Breast epithelium (tissue), 4 donors: ENCODE measurements at regions not wholly inside any gene's neighbourhood (a gene's known extent, or its start where the extent isn't known, plus 50 kb on each side); places are given as distances from the start of the nearest gene placed in this dataset.

ENCODE experiments used
- DNase-seq, 2 donors: peaks; one replicate each; pipeline ENCODE4 v3.0.0-alpha.2; 2019; ENCODE audit warnings: low spot score in 2 of 2
- H3K27ac ChIP-seq, 2 donors: fragments of 200-600 bp; sonication (generic) in 1 of 2; one replicate each; pipeline ENCODE4 v1.5.1; 2016 to 2019; ENCODE audit warnings: mild to moderate bottlenecking in 1 of 2
- H3K27me3 ChIP-seq, 2 donors: fragments of 200-600 bp; sonication (generic) in 1 of 2; one replicate each; pipeline versions ENCODE4 v1.5.1 to v1.6.0; 2017 to 2019; ENCODE audit warnings: control low read depth in 1 of 2, mild to moderate bottlenecking in 1 of 2
- H3K36me3 ChIP-seq: fragments of 200-600 bp; one replicate; pipeline ENCODE4 v1.5.1; 2019
- H3K4me1 ChIP-seq, 2 donors: fragments of 200-600 bp; sonication (generic); one replicate each; pipeline ENCODE4 v1.5.1; 2016 to 2019; ENCODE audit warnings: control low read depth in 1 of 2
- H3K4me3 ChIP-seq, 3 donors: fragments of 200-600 bp; sonication (generic); 1 replicate in 2 of 3; 2 replicates in 1 of 3; pipeline ENCODE4 v1.5.1; 2016 to 2019; ENCODE audit warnings: mild to moderate bottlenecking in 3 of 3, moderate library complexity in 2 of 3
- H3K9me3 ChIP-seq, 2 donors: fragments of 200-600 bp; sonication (generic) in 1 of 2; one replicate each; pipeline ENCODE4 v1.5.1; 2016 to 2019; ENCODE audit warnings: control low read depth in 1 of 2
- POLR2A ChIP-seq: fragments of 450-650 bp; IDR thresholded peaks from one replicate; pipeline ENCODE4 v1.6.1; 2016; ENCODE audit warnings: antibody characterized with exemption, mild to moderate bottlenecking, moderate library complexity
- POLR2AphosphoS5 ChIP-seq, 3 donors: sonication (generic); formaldehyde crosslinking; IDR thresholded peaks; one replicate each; pipeline ENCODE4 v1.6.1; 2017; ENCODE audit warnings: antibody characterized with exemption in 3 of 3
- intact Hi-C: fragments of 100-400 bp; cut with DNase I; formaldehyde crosslinking; loops from one replicate; pipeline ENCODE4 v1.15.1; 2023; ENCODE audit warnings: low total_unique reads
- TF ChIP-seq, protein P1 (sequence below), 3 donors: fragments of 450-650 bp; IDR thresholded peaks; one replicate each; pipeline ENCODE4 v1.5.1; 2016 to 2017; ENCODE audit warnings: antibody characterized with exemption in 3 of 3, mild to moderate bottlenecking in 3 of 3, moderate library complexity in 3 of 3

DNA sequence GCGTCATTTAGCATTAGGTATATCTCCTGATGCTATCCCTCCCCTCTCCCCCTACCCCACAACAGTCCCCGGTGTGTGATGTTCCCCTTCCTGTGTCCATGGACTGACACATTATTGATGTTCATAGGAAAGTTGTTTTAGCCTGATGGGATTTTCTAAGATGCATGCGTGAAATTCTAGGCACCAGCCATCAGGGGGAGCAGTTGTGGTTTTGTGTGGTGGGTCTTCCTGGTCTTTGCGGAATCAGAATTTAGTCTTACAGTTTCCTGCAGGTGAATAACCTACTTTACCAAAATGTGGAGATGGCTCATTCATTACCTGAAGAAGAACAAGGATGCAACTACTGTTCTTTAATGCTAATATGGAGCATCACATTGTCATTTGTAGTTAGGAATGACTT, 455.0 kb upstream of the THBS1 start:
- H3K4me3 ChIP-seq, result no peak overlapping the region
- no peaks in the 10 kb centered on the region for H3K27me3 ChIP-seq
- H3K36me3 ChIP-seq, result no peaks in the 10 kb centered on the region
- peaks cover 0 to 14% of the 10 kb centered on the region in 2 donors for H3K4me1 ChIP-seq
- TF ChIP-seq POLR2A (no peak), POLR2AphosphoS5 (IDR thresholded peaks at IDR 0.05) (no peak)
- TF ChIP-seq, protein P1, sequence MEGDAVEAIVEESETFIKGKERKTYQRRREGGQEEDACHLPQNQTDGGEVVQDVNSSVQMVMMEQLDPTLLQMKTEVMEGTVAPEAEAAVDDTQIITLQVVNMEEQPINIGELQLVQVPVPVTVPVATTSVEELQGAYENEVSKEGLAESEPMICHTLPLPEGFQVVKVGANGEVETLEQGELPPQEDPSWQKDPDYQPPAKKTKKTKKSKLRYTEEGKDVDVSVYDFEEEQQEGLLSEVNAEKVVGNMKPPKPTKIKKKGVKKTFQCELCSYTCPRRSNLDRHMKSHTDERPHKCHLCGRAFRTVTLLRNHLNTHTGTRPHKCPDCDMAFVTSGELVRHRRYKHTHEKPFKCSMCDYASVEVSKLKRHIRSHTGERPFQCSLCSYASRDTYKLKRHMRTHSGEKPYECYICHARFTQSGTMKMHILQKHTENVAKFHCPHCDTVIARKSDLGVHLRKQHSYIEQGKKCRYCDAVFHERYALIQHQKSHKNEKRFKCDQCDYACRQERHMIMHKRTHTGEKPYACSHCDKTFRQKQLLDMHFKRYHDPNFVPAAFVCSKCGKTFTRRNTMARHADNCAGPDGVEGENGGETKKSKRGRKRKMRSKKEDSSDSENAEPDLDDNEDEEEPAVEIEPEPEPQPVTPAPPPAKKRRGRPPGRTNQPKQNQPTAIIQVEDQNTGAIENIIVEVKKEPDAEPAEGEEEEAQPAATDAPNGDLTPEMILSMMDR (IDR thresholded peaks at IDR 0.05), result peak in 2 of 3 donors; percentile 26 to 30
- H3K27ac ChIP-seq, result no peak overlapping the region
- no peak for DNase-seq
- H3K9me3 ChIP-seq, result no peaks in the 10 kb centered on the region
- intact Hi-C loops, result no loop called here

DNA sequence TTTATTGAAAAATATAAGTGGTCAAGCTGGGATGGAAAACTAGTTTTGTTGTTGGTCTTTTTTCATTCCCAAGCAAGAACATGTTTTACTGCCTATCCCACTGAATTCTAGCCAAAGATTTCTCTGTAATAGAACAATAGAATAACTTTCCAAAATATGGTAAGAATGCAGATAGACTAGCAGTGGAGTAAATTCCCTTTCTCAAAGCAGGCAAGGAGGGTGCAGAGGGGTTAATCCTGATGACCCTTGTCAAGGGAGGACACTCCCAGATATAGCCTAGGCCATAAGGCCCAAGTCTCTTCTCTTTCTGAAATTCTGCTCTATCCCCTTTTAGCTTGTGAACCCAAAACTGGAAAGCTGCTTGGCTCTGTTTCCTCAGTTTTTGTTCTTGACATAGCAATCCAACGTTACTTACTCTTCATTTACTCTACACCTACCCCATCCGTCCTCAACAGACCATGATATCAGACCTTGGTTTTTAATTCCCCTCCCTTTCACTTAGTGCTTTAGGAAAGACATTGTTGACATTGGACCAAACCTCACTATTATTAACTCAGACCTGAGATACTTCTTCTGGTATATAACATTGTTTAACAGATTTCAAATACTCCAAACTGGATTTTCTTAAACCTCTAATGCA, 453.6 kb upstream of the THBS1 start:
- no peaks in the 10 kb centered on the region for H3K27me3 ChIP-seq
- H3K4me3 ChIP-seq, result no peak overlapping the region
- peak overlapping the region; percentile 32 to 37 for H3K27ac ChIP-seq
- no peaks in the 10 kb centered on the region for H3K9me3 ChIP-seq
- TF ChIP-seq, protein P1 (IDR thresholded peaks at IDR 0.05), result no peak
- TF ChIP-seq POLR2AphosphoS5 (IDR thresholded peaks at IDR 0.05) (no peak), POLR2A (no peak)
- H3K4me1 ChIP-seq, result peaks cover 0 to 14% of the 10 kb centered on the region in 2 donors
- no peaks in the 10 kb centered on the region for H3K36me3 ChIP-seq
- no peak for DNase-seq
- intact Hi-C loops, result no loop called here

- no peak for DNase-seq
- peak overlapping the region; percentile 53 to 54 for H3K27ac ChIP-seq
- no peaks in the 10 kb centered on the region for H3K27me3 ChIP-seq
- intact Hi-C loops, result no loop called here
- no peaks in the 10 kb centered on the region for H3K36me3 ChIP-seq
- TF ChIP-seq POLR2AphosphoS5 (IDR thresholded peaks at IDR 0.05) (no peak), POLR2A (no peak)
- TF ChIP-seq, protein P1 (IDR thresholded peaks at IDR 0.05), result no peak
- peaks cover 0 to 14% of the 10 kb centered on the region in 2 donors for H3K4me1 ChIP-seq
- H3K4me3 ChIP-seq, result no peak overlapping the region
- no peaks in the 10 kb centered on the region for H3K9me3 ChIP-seq
These were observed 452.8 kb upstream of the THBS1 start for GRCh38 chr15:39127925-39128617.

GRCh38 chr15:39128746-39129145, 452.1 kb upstream of the THBS1 start:
- no peaks in the 10 kb centered on the region for H3K36me3 ChIP-seq
- no peaks in the 10 kb centered on the region for H3K9me3 ChIP-seq
- DNase-seq, result no peak
- no peaks in the 10 kb centered on the region for H3K27me3 ChIP-seq
- H3K4me1 ChIP-seq, result peaks cover 0 to 14% of the 10 kb centered on the region in 2 donors
- intact Hi-C loops, result no loop called here
- peak overlapping the region; percentile 53 to 54 for H3K27ac ChIP-seq
- H3K4me3 ChIP-seq, result no peak overlapping the region
- TF ChIP-seq, protein P1 (IDR thresholded peaks at IDR 0.05), result no peak
- TF ChIP-seq POLR2A (no peak), POLR2AphosphoS5 (IDR thresholded peaks at IDR 0.05) (no peak)

DNA sequence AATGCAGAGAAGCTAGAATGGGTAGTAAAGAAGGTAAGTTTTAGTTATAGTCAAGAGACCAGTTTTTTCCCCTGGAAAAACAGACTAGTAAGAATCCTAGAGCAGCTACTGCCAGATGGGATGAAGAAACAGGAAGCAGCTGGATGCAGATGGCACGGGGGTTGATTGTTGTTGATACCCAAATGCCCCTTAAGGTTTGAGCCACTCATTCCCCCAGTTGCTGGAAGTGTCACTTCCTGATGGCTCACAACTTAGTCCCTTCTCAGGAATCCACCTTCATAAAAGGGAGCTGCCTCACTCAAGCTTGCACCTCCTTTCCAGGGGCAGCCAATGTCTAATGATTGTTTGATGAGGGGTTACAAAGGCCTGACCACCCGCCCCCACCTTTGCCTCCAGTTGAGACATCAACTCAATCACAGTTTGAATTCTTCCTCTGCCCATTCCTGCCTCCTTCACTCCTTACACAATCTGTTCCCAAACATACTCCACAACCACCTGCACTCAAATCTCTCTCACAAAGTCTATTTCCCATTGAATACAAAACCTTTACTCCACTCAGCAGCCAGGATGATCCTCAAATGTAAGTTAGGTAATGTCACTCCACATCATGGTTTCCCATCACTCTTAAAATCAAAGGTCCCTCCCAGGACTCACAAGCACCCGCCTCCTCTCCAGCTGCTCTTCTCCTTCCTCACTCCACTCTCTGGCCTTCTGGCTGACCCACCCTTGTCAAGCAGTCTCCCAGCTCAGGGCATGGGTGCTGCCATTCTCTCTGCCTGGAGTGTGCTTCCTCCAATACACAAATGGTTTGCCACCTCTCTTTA, 450.1 kb upstream of the THBS1 start:
- Histone ChIP-seq H3K27ac (no peak overlapping the region), H3K4me3 (no peak overlapping the region), H3K9me3 (no peaks in the 10 kb centered on the region), H3K27me3 (no peaks in the 10 kb centered on the region), H3K4me1 (peaks cover 0 to 14% of the 10 kb centered on the region in 2 donors), H3K36me3 (no peaks in the 10 kb centered on the region)
- DNase-seq, result no peak
- TF ChIP-seq POLR2A, result no peak
- TF ChIP-seq, protein P1 (IDR thresholded peaks at IDR 0.05), result no peak
- intact Hi-C loops, result no loop called here
